Ascending aorta (tissue), 2 donors: ENCODE measurements at regions not wholly inside any gene's neighbourhood (a gene's known extent, or its start where the extent isn't known, plus 50 kb on each side); places are given as distances from the start of the nearest gene placed in this dataset.

ENCODE experiments used
- DNase-seq, 2 donors: peaks; one replicate each; pipeline ENCODE4 v3.0.0-alpha.2; 2019; ENCODE audit warnings: low spot score in 2 of 2
- H3K27ac ChIP-seq, 2 donors: fragments of 200-600 bp; sonication (generic); one replicate each; pipeline ENCODE4 v1.5.1; 2016 to 2017; ENCODE audit warnings: mild to moderate bottlenecking in 1 of 2
- H3K27me3 ChIP-seq: fragments of 200-600 bp; sonication (generic); one replicate; pipeline ENCODE4 v1.5.1; 2017
- H3K36me3 ChIP-seq, 2 donors: fragments of 200-600 bp; sonication (generic); one replicate each; pipeline ENCODE4 v1.5.1; 2016
- H3K4me1 ChIP-seq, 2 donors: fragments of 200-600 bp; sonication (generic); one replicate each; pipeline ENCODE4 v1.5.1; 2016 to 2017; ENCODE audit warnings: mild to moderate bottlenecking in 1 of 2
- H3K4me3 ChIP-seq, 2 donors: fragments of 200-600 bp; sonication (generic); one replicate each; pipeline ENCODE4 v1.5.1; 2016 to 2017; ENCODE audit warnings: mild to moderate bottlenecking in 1 of 2
- H3K9me3 ChIP-seq, 2 donors: fragments of 200-600 bp; sonication (generic); one replicate each; pipeline ENCODE4 v1.5.1; 2016
- intact Hi-C: fragments of 100-400 bp; cut with DNase I; formaldehyde crosslinking; loops from one replicate; pipeline ENCODE4 v1.15.1; 2023
- TF ChIP-seq, protein P1 (sequence below), 3 experiments: fragments of 200-600 bp in 2 of 3; fragments of 450-650 bp in 1 of 3; sonication (generic) in 2 of 3; IDR thresholded peaks; one replicate each; pipeline ENCODE4 v1.5.1; 2016 to 2019; ENCODE audit warnings: antibody characterized with exemption in 3 of 3, mild to moderate bottlenecking in 1 of 3, moderate library complexity in 1 of 3

DNA sequence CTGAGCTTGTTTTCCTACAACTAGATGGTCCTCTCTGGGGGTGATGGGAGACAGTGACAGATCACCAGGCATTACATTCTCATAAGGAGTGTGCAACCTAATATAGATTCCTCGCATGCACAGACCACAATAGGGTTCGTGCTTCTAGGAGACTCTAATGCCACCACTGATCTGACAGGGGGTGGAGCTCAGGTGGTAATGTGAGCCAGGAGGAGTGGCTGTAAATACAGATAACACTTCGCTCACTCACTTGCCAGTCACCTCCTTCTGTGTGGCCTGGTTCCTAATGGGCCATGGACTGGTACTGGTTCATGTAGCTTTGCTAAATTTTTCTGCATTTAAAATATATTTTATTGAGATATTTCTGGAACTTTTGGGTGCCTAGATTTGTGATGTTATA is 202.3 kb upstream of the ZNF32 start:
- H3K4me1 ChIP-seq = peaks cover 0 to 9% of the 10 kb centered on the region in 2 donors
- H3K9me3 ChIP-seq = no peaks in the 10 kb centered on the region
- TF ChIP-seq, protein P1, sequence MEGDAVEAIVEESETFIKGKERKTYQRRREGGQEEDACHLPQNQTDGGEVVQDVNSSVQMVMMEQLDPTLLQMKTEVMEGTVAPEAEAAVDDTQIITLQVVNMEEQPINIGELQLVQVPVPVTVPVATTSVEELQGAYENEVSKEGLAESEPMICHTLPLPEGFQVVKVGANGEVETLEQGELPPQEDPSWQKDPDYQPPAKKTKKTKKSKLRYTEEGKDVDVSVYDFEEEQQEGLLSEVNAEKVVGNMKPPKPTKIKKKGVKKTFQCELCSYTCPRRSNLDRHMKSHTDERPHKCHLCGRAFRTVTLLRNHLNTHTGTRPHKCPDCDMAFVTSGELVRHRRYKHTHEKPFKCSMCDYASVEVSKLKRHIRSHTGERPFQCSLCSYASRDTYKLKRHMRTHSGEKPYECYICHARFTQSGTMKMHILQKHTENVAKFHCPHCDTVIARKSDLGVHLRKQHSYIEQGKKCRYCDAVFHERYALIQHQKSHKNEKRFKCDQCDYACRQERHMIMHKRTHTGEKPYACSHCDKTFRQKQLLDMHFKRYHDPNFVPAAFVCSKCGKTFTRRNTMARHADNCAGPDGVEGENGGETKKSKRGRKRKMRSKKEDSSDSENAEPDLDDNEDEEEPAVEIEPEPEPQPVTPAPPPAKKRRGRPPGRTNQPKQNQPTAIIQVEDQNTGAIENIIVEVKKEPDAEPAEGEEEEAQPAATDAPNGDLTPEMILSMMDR (IDR thresholded peaks at IDR 0.05) = no peak
- DNase-seq = no peak
- H3K4me3 ChIP-seq = no peak overlapping the region
- no peaks in the 10 kb centered on the region for H3K36me3 ChIP-seq
- H3K27ac ChIP-seq = no peak overlapping the region
- no peaks in the 10 kb centered on the region for H3K27me3 ChIP-seq
- intact Hi-C loops = no loop called here

DNA sequence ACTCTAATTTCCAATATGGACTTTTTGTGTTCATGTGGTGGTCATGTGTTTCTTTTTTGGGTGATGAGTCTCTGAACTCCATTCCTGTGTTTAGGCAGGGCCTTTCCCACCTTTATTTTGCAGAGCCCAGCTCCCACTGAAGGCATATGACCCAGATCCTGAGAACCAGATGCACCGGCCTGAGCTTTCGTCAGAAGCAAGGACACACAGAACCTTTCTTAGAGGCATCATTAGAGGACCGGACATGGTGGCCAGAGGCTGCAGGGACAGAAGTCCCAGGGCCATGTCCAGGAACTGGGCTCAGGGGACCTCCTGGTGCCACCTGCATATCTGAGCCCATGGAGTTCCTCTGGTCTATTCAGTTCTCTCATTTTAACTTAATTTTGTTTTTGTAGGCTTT is 200.9 kb upstream of the ZNF32 start:
- Histone ChIP-seq H3K27me3 (no peaks in the 10 kb centered on the region), H3K4me3 (no peak overlapping the region), H3K9me3 (no peaks in the 10 kb centered on the region), H3K4me1 (peaks cover 0 to 19% of the 10 kb centered on the region in 2 donors), H3K36me3 (no peaks in the 10 kb centered on the region), H3K27ac (no peak overlapping the region)
- TF ChIP-seq, protein P1 (IDR thresholded peaks at IDR 0.05) = no peak
- DNase-seq = no peak
- intact Hi-C loops = loop anchor here (5.0 kb wide), 1 partner anchor 157 kb away; no protein-coding TSS in a partner anchor

DNA sequence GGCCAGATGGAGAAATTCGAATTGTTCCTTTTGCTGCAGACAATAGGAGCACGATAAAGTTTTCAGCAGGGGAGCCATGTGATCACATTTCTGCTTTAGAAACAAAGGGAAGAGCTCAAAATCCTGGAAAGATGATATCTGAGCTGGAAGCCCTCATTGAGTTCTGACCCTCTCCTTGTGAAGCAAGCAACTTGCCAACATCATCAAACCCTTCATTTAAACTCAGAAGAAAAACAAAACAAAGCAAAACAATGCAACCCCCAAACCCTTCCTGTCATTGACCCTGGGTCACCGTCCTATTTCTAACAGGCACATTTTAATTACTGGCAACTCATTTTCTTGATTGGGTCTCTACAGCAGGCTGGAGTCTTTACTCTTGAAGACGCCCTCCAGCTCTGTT is 198.3 kb upstream of the ZNF32 start:
- no peaks in the 10 kb centered on the region for H3K9me3 ChIP-seq
- H3K4me3 ChIP-seq = no peak overlapping the region
- H3K36me3 ChIP-seq = no peaks in the 10 kb centered on the region
- no peaks in the 10 kb centered on the region for H3K27me3 ChIP-seq
- intact Hi-C loops = loop anchor here (2.0 to 5.0 kb wide), 2 partner anchors 16 to 155 kb away; no protein-coding TSS in a partner anchor
- H3K4me1 ChIP-seq = peaks cover 3 to 38% of the 10 kb centered on the region in 2 donors
- TF ChIP-seq, protein P1 (IDR thresholded peaks at IDR 0.05) = no peak
- no peak for DNase-seq
- H3K27ac ChIP-seq = peak overlapping the region in 1 of 2 donors; percentile 74

DNA sequence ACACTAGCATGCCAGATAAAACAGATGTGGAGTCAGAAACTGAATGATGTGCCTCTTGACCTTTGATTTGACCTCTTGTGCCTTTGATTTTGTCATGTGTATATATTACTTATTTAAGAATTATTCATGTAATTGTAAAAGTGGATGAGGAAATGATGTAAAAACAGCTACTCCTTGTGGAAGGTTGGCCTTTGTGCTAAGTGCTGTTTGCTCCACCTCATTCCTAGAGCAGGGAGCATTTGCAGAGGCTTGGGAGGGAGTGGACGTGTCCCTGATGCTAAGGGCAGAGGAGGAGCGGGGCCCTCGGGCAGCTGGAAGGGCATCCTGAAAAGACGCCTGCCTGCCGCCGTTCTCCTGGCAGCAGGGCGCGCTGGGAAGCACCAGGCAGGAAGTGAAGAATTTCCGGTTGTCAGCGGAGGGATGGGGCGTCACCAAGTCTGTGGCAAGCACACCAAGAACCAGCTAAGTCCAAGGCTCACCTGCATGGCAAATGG is 197.6 kb upstream of the ZNF32 start:
- Histone ChIP-seq H3K4me1 (peaks cover 3 to 38% of the 10 kb centered on the region in 2 donors), H3K9me3 (no peaks in the 10 kb centered on the region), H3K27me3 (no peaks in the 10 kb centered on the region), H3K4me3 (no peak overlapping the region), H3K27ac (peak overlapping the region; percentile 60 to 74), H3K36me3 (no peaks in the 10 kb centered on the region)
- peak in 1 of 2 donors; percentile 80 for DNase-seq
- intact Hi-C loops = loop anchor here (2.0 to 5.0 kb wide), 2 partner anchors 17 to 154 kb away; no protein-coding TSS in a partner anchor
- TF ChIP-seq, protein P1 (IDR thresholded peaks at IDR 0.05) = no peak

DNA sequence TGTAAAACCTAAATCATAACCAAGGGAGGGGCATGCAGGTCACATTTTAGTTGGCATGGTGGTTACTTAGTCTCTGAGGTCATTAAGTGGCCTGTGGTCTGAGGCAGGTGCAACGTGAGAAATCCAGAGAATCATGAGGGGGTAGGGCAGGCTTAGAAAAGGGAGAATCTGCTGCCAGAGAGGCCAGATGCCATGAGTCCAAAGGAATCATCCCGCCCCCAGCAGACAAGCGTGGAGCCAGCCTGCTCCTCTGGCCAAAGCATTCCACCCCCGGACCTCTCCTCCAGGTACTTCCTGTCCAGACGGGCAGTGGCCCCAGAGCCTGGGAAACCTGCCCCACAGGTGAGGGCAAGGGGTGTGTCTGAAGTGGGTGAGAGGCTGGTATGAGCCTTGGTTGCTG is 196.4 kb upstream of the ZNF32 start:
- H3K27me3 ChIP-seq = no peaks in the 10 kb centered on the region
- peaks cover 3 to 38% of the 10 kb centered on the region in 2 donors for H3K4me1 ChIP-seq
- DNase-seq = no peak
- intact Hi-C loops = loop anchor here (5.0 kb wide), 1 partner anchor 153 kb away; no protein-coding TSS in a partner anchor
- no peaks in the 10 kb centered on the region for H3K36me3 ChIP-seq
- TF ChIP-seq, protein P1 (IDR thresholded peaks at IDR 0.05) = no peak
- H3K27ac ChIP-seq = peak overlapping the region; percentile 46 to 74
- no peaks in the 10 kb centered on the region for H3K9me3 ChIP-seq
- no peak overlapping the region for H3K4me3 ChIP-seq
